ENCODE measurements at regions not wholly inside any gene's neighbourhood (a gene's known extent, or its start where the extent isn't known, plus 50 kb on each side); places are given as distances from the start of the nearest gene placed in this dataset.

- no peak for DNase-seq
Measured at GRCh38 chr7:156119771-156120170, 307.5 kb upstream of the SHH start.

- no peak for DNase-seq
Measured at GRCh38 chr7:156118248-156118645, 306.0 kb upstream of the SHH start.

GRCh38 chr7:156117542-156118247 is 305.4 kb upstream of the SHH start:
- DNase-seq = no peak

DNA sequence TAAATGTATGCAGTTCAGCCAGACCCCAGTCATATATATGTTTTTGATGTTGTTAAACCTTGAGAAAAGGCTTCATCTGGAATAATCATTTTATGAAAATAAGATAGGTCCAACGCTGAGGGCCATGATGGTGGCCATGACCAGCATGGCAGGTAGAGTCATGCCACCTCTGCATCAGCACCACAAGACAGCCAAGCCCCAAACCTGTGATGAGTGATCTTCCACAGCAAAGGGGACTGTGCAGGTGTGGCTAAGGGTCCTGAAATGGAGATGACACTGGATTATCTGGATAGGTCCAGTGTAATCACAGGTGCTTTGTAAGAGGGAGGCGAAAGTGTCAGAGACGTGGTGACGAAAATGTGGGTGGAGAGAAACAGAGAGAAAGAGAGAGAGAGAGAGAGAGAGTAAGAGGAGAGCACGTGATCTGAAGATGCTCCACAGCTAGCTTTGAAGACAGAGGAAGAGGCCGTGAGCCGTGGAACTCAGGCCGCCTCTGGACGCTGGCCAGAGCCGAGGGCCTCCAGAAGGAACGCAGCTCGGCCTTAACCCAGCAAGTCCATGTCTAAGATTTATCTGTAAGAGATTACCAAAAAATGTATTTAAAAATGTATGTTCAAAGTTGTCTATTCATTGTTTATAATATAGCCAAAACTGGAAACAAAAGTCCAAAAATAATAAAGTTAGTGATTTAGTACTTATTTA is 304.4 kb upstream of the SHH start:
- no peak for DNase-seq

DNA sequence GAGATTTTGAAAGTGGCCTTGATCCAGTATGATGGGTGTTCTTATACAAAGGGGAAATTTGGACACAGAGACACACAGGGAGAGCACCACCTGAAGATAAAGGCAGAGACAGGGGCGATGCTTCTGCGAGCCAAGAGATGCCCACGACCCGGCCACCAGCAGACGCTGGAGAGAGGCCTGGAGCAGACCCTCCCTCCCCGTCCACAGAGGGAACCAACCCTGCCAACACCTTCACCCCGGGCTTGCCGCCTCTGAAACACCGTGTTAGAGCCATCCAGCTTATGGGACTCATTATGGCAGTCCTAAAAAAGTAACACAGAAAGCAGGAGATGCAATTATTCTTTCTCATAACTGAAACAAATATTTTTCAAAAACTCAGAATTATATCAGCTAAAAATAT is 303.3 kb upstream of the SHH start:
- no peak for DNase-seq

GRCh38 chr7:156113731-156114130 is 301.5 kb upstream of the SHH start:
- no peak for DNase-seq

GRCh38 chr7:156109988-156110387 is 297.7 kb upstream of the SHH start:
- no peak for DNase-seq

DNA sequence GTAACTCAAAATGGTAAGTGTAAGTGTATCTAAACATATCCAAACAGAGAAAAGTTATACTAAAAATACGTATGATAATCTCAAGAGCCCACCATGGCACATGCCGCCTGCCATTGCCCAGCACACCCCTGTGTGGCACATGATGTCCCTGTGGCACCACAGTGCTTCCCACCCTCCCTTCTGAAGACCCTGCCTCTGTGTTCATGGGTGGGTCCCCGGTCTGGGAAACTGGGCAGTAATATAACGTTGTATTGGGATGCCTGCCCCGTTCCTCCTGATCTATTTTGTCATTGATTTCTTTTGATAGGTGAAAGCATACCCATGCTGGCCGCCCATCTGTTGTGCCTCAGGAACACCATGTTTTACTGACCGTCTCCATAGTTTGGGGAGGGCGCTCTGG is 296.8 kb upstream of the SHH start:
- DNase-seq = no peak

DNA sequence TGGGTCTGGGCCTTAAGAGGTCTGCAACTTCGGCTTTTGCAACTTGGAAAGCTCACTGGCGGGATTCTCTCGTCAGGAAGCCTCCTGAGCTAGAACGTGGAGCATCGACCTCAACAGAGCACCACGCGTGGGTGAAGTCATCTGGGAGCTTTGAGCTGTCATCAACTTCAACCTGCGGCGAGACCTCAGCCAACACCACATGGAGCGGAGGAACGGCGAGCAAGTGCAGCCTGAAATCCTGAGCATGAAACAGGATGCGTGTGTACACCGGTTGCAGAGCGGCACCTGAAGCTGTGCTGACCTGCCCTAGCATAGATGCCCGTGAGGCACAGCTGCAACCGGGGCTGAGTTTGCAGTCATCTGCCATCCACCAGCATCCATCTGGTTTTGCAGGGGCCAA is 295.7 kb upstream of the SHH start:
- no peak for DNase-seq

DNA sequence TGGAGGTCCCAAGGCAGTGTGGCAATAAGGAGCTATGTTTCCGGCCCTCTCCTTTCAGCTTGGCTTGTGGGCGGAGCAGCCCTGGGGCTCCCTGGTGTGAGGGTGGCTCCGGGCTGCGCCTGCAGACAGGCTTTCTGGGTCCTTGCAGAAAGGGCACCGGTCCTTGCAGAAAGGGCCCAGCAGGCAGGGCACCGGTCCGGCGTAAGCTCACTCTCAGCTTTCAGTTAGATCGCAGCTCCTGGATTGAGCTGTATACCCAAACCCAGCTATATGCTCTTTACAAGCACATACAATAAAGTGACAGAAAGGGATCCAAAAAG is 293.8 kb upstream of the SHH start:
- no peak for DNase-seq

DNA sequence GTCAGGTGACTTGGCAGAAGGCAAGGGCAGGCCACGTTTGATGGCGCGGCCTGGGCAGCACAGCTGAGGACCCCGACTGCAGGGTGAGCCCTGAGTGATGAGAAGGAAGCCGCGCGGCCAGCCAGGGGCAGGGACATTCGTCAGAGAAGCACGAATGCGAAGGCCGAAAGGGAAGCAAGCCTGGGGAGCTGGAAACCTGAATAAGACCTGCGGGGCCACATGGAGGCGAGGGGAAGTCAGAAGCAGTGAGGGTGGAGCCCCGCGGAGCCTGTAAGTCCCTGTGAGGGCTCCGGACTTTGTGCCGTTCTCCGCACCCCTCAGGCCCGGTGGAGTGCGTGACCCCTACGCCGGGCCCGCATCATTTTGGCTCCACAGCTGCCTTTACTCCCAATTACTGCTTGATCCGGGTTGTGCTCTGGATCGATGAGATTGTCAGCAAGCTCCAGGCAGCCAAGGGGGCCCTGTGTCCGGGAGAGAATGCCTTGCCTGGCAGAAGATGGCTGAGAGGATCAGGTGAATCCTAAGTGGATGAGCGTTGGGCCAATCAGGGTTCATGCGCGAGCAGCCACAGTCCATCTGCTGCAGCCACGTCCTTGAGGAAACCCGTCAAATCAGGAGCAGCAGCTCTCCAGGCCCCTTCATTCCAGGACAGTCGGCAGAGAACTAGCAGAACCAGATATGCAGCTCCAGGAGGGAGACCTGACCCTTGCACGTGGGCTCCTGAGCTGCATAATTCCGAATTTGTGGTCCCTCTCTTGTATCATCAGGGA is 293.3 kb upstream of the SHH start:
- no peak for DNase-seq

GRCh38 chr7:156104501-156105336 is 292.5 kb upstream of the SHH start:
- DNase-seq = no peak

DNA sequence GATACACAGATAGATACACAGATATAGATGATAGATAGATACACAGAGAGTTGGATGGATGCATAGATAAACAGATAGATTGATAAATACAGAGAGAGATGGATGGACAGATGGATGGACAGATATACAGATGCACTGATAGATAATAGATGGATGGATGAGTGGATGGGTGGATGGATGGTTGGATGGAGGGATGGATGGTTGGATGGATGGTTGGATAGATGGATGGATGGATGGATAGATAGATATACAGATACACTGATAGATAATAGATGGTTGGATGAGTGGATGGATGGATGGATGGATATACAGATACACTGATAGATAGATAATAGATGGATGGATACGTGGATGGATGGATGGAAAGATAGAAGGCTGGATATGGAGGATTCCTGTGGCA is 290.0 kb upstream of the SHH start:
- no peak for DNase-seq

GRCh38 chr7:156101355-156101754 is 289.1 kb upstream of the SHH start:
- DNase-seq = no peak

DNA sequence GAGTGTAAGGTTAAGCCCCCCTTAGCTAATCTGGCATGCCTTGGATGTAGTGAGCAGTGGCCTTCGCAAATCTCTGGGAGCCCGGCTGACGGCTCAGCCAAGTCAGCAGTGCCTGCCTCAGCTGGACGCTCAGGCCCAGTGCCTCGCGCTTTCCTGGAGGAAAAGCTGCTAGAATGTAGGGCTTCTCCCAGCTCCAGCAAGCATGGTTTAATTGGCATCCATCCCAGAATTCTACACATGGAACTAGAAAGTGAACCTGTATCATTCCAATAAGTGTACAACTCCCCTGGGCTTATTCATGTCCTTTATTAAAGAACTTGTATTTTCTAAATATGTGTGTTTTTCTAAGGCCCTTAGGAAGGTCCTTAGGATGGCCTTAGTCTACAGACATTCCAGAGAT is 287.8 kb upstream of the SHH start:
- DNase-seq = no peak

- no peak for DNase-seq
Measured at GRCh38 chr7:156099085-156099484, 286.8 kb upstream of the SHH start.

DNA sequence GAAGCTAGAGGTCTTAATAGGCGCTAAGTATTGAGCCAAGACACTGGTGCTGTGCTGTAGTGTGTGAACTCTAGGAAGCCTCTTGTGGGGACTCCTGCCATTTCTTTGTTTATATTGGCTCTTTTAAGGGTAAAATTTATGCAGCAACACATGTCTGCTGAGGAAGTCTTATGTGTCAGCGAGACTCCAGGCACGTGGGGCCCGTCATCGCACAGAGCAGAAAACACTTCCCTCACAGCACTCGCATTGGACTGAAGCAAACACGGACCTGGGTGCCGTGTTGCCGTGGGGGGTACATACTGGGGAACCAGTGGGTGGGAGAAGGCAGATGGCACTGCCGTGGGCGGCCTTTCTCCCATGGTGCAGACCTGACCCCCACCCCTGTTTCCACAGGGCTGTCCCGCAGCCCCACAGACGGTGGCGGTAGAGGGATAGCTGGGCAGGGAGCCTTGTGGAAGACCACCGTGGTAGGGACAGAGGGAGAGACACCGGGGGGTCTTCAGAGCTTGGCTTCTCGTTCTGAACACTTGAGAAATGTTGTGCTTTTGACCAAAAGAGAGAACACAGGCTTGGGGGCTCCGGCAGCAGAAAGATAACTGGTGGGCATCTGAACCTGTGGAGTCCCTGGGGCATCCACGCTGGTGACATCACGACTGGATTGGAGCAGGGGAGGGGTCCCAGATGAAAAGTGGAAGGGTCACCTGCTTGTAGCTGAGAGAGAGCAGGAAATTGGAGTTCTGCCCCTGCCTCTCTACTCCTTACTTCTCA is 284.7 kb upstream of the SHH start:
- DNase-seq = no peak

DNA sequence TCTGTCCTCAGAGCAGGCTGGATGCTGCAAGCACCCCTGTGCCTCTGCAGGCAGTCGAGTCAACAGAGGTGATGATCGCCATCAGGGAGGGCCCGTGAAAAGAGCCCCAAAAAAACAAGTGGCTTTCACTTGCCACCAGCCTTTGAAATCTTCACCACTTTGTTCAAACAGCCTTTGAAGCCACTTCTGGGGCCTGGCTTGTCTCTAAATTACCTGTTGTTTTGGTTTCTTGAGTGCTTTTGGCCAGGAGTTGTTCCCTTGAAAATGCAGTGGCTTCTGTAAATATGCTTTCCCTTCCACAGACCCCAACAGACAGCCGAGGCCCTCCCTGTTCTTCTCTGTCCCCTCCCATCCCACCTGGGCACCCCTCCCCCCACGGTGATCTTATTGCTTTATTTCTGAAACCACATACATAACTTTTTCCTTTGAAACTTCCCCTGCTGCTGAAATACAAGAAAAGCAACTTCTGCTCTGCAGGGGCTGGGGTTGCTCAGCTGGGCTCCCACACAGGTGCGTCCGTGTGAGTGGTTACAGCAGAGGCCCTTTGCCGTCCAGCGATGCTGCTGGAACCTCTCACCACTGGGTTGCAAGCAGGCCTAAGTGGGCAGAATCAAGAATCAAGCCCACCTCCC is 283.8 kb upstream of the SHH start:
- no peak for DNase-seq

GRCh38 chr7:156094350-156095146 is 282.3 kb upstream of the SHH start:
- DNase-seq = no peak

DNA sequence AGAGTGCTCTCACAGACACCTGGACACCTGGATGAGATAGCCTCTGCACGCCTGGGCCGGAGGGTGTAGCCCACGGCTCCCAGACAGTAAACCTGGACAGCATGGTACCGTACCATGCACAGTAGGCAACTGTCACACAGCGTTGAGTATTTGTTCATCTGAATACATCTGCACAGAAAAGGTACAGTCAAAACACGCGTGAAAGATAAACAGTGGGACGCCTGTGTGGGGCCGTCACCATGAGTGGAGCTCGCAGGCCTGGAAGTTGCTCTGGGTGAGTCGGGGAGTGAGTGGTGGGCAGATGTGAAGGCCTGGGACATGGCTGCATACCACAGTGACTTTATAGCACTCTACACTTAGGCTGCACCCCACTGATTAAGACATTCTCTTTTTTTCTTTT is 280.0 kb upstream of the SHH start:
- no peak for DNase-seq

GRCh38 chr7:156091519-156092080 is 279.3 kb upstream of the SHH start:
- no peak for DNase-seq

All from T1000 (cell line).